Brain pericyte (primary cell): ENCODE measurements at regions not wholly inside any gene's neighbourhood (a gene's known extent, or its start where the extent isn't known, plus 50 kb on each side); places are given as distances from the start of the nearest gene placed in this dataset.

Source experiments
- DNase-seq: peaks from one replicate; pipeline ENCODE4 v3.0.0-alpha.2; 2012; ENCODE audit warnings: low read depth, low spot score

- DNase-seq: no peak
Measured at GRCh38 chr9:12640866-12641636, 52.1 kb upstream of the TYRP1 start.
